ENCODE measurements at regions not wholly inside any gene's neighbourhood (a gene's known extent, or its start where the extent isn't known, plus 50 kb on each side); places are given as distances from the start of the nearest gene placed in this dataset.

DNA sequence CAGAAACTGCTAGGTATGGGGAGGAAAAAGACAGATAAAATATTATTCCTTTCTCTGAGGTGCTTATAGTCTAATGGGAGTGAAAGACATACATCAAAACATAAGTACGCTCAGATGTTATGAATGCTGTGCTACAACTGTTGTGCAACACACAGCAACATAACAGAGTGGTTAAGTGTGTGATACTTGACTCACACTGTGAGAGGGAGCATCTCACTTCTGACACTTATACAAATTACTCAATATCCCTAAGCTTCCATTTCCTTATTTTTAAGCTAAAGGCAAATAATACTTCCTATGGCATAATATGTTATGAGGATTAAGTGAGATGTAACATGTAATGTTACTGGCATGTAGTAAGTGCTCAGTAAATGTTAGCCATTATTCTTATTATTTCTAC is 110.6 kb upstream of the FER start:
- CTCF ChIA-PET, result no interaction called here
- dilution Hi-C loops (cut with MboI; ENCODE audit: extremely low pct_ligation_motif_present, low sequenced_read_pairs), result no loop called here
- H3K4me3 ChIP-seq (replicated peaks in 1 of 3; ENCODE audit: insufficient read depth in 1 of 3, low read depth in 1 of 3, low read length in 3 of 3), result no peak overlapping the region

More for the DNA sequence above, 110.6 kb upstream of the FER start:
- Histone ChIP-seq H3K27me3 (ENCODE audit: control insufficient read depth in 2 of 2, insufficient read depth in 2 of 2, low read length in 2 of 2) (no peaks in the 10 kb centered on the region), H3K36me3 (ENCODE audit: control insufficient read depth in 2 of 2, extremely low read depth in 1 of 2, insufficient read depth in 2 of 2, low read length in 2 of 2) (no peaks in the 10 kb centered on the region), H3K4me2 (ENCODE audit: insufficient read depth, low read length) (no peak overlapping the region), H3K27ac (ENCODE audit: insufficient read depth, low read depth, low read length) (no peak overlapping the region), H3K9me3 (replicated peaks; ENCODE audit: control insufficient read depth, insufficient read depth, low read length) (no peaks in the 10 kb centered on the region), H3K4me1 (ENCODE audit: control insufficient read depth, extremely low read depth, insufficient read depth, low read length) (peaks cover 4% of the 10 kb centered on the region), H3K9me1 (replicated peaks; ENCODE audit: control insufficient read depth, extremely low read depth, insufficient read depth, low read length) (no peaks in the 10 kb centered on the region), H2AFZ (ENCODE audit: low read depth, low read length) (no peak overlapping the region), H4K20me1 (replicated peaks; ENCODE audit: control insufficient read depth, extremely low read depth, insufficient read depth, low read length) (no peaks in the 10 kb centered on the region), H3K9ac (replicated peaks; ENCODE audit: extremely low read depth, insufficient read depth, low read length) (no peak overlapping the region), H3K79me2 (ENCODE audit: control insufficient read depth, insufficient read depth, low read length) (no peaks in the 10 kb centered on the region)
- intact Hi-C loops (cut with micrococcal nuclease), result no loop called here
- FAIRE-seq (no peak), DNase-seq (ENCODE audit: low read depth, low spot score) (no peak)
- TF ChIP-seq JUN (IDR thresholded peaks at IDR 0.05; ENCODE audit: borderline replicate concordance, insufficient read depth, insufficient read length, low read depth) (no peak), GATA2 (IDR thresholded peaks at IDR 0.05; ENCODE audit: insufficient read depth, insufficient read length, low read depth, low read length) (no peak), FOS (IDR thresholded peaks at IDR 0.05; ENCODE audit: borderline replicate concordance, insufficient read depth, low read length) (no peak), MYC (IDR thresholded peaks at IDR 0.05; ENCODE audit: low read depth, low read length) (no peak), POLR2A (IDR thresholded peaks at IDR 0.05; ENCODE audit: low read depth, low read length) (no peak), POLR2AphosphoS5 (IDR thresholded peaks at IDR 0.05; ENCODE audit: insufficient read depth, low read depth, low read length) (no peak), EZH2 (IDR thresholded peaks at IDR 0.05; ENCODE audit: borderline replicate concordance, low read depth, low read length, severe bottlenecking) (no peak)
- TF ChIP-seq, protein P1, sequence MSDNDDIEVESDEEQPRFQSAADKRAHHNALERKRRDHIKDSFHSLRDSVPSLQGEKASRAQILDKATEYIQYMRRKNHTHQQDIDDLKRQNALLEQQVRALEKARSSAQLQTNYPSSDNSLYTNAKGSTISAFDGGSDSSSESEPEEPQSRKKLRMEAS (IDR thresholded peaks at IDR 0.05; ENCODE audit: insufficient read depth, insufficient read length), result no peak
- TF ChIP-seq, protein P2, sequence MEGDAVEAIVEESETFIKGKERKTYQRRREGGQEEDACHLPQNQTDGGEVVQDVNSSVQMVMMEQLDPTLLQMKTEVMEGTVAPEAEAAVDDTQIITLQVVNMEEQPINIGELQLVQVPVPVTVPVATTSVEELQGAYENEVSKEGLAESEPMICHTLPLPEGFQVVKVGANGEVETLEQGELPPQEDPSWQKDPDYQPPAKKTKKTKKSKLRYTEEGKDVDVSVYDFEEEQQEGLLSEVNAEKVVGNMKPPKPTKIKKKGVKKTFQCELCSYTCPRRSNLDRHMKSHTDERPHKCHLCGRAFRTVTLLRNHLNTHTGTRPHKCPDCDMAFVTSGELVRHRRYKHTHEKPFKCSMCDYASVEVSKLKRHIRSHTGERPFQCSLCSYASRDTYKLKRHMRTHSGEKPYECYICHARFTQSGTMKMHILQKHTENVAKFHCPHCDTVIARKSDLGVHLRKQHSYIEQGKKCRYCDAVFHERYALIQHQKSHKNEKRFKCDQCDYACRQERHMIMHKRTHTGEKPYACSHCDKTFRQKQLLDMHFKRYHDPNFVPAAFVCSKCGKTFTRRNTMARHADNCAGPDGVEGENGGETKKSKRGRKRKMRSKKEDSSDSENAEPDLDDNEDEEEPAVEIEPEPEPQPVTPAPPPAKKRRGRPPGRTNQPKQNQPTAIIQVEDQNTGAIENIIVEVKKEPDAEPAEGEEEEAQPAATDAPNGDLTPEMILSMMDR (IDR thresholded peaks at IDR 0.05; ENCODE audit: extremely low read depth in 1 of 2, insufficient read depth in 1 of 2, low read depth in 1 of 2, low read length in 2 of 2), result no peak
- POLR2A ChIA-PET, result no interaction called here
- BruUV-seq (replicated peaks), result no TSS peak

Data from endothelial cell of umbilical vein (primary cell).